H9 (cell line): ENCODE measurements at regions not wholly inside any gene's neighbourhood (a gene's known extent, or its start where the extent isn't known, plus 50 kb on each side); places are given as distances from the start of the nearest gene placed in this dataset.

Experiments used
- DNase-seq: peaks from one replicate; pipeline ENCODE4 v3.0.0-alpha.2; 2017
- H2AFZ ChIP-seq: one replicate; pipeline ENCODE4 v1.6.1; 2013; ENCODE audit warnings: mild to moderate bottlenecking, low read length, control low read depth, moderate library complexity
- H2AK5ac ChIP-seq: 2 replicates; pipeline ENCODE4 v1.6.1; 2013; ENCODE audit warnings: low read length, control low read depth, mixed read lengths; ENCODE audit not compliant: insufficient read length
- H2BK120ac ChIP-seq: one replicate; pipeline ENCODE4 v1.6.1; 2013; ENCODE audit warnings: low read depth, mild to moderate bottlenecking, low read length, control low read depth, inconsistent platforms; ENCODE audit not compliant: poor library complexity, severe bottlenecking
- H2BK12ac ChIP-seq: 2 replicates; pipeline ENCODE4 v1.6.1; 2013; ENCODE audit warnings: low read length, control low read depth, mixed read lengths, low read depth; ENCODE audit not compliant: insufficient read length
- H2BK15ac ChIP-seq: 2 replicates; pipeline ENCODE4 v1.6.1; 2013; ENCODE audit warnings: low read depth, low read length, control low read depth
- H2BK20ac ChIP-seq: one replicate; pipeline ENCODE4 v1.6.1; 2013; ENCODE audit warnings: low read depth, mild to moderate bottlenecking, low read length, control low read depth, inconsistent platforms; ENCODE audit not compliant: poor library complexity, severe bottlenecking
- H2BK5ac ChIP-seq: 2 replicates; pipeline ENCODE4 v1.6.1; 2013; ENCODE audit warnings: low read length, control low read depth, mixed read lengths; ENCODE audit not compliant: insufficient read length
- H3K14ac ChIP-seq: 2 replicates; pipeline ENCODE4 v1.6.1; 2013; ENCODE audit warnings: low read length, control low read depth; ENCODE audit not compliant: insufficient read depth
- H3K18ac ChIP-seq: 2 replicates; pipeline ENCODE4 v1.6.1; 2013; ENCODE audit warnings: low read depth, mild to moderate bottlenecking, mixed read lengths, low read length, control low read depth; ENCODE audit not compliant: insufficient read length
- H3K23ac ChIP-seq: 2 replicates; pipeline ENCODE4 v1.6.1; 2013; ENCODE audit warnings: low read length, control low read depth, mixed read lengths, low read depth; ENCODE audit not compliant: insufficient read length
- H3K23me2 ChIP-seq: 2 replicates; pipeline ENCODE4 v1.6.1; 2013; ENCODE audit warnings: low read depth, mild to moderate bottlenecking, mixed read lengths, low read length, control low read depth; ENCODE audit not compliant: insufficient read length, poor library complexity, severe bottlenecking
- H3K27ac ChIP-seq: 2 replicates; pipeline ENCODE4 v1.5.1; 2013; ENCODE audit warnings: low read length, control low read depth, mixed read lengths, low read depth; ENCODE audit not compliant: insufficient read length
- H3K27me3 ChIP-seq: 2 replicates; pipeline ENCODE4 v1.6.1; 2013; ENCODE audit warnings: low read length, control low read depth, inconsistent platforms; ENCODE audit not compliant: insufficient read depth
- H3K4ac ChIP-seq: 2 replicates; pipeline ENCODE4 v1.6.1; 2013; ENCODE audit warnings: low read depth, mild to moderate bottlenecking, control low read depth, inconsistent platforms, low read length, moderate library complexity
- H3K4me1 ChIP-seq: 2 replicates; pipeline ENCODE4 v1.6.1; 2013; ENCODE audit warnings: low read length, control low read depth, inconsistent platforms; ENCODE audit not compliant: insufficient read depth
- H3K4me2 ChIP-seq: 2 replicates; pipeline ENCODE4 v1.6.1; 2013; ENCODE audit warnings: low read length, control low read depth, mixed read lengths; ENCODE audit not compliant: insufficient read length, insufficient read depth
- H3K56ac ChIP-seq: 2 replicates; pipeline ENCODE4 v1.6.1; 2013; ENCODE audit warnings: low read depth, mild to moderate bottlenecking, mixed read lengths, low read length, control low read depth; ENCODE audit not compliant: insufficient read length
- H3K79me1 ChIP-seq: 2 replicates; pipeline ENCODE4 v1.6.1; 2013; ENCODE audit warnings: low read depth, mild to moderate bottlenecking, moderate library complexity, low read length, control low read depth, inconsistent platforms; ENCODE audit not compliant: insufficient read depth, poor library complexity, severe bottlenecking
- H3K79me2 ChIP-seq: 2 replicates; pipeline ENCODE4 v1.6.1; 2013; ENCODE audit warnings: low read length, control low read depth, inconsistent platforms; ENCODE audit not compliant: insufficient read depth
- H3K9ac ChIP-seq: 2 replicates; pipeline ENCODE4 v1.6.1; 2013; ENCODE audit warnings: low read length, control low read depth, mixed read lengths; ENCODE audit not compliant: insufficient read length; ENCODE audit errors: extremely low read depth
- H3K9me3 ChIP-seq: one replicate; pipeline ENCODE4 v1.6.1; 2013; ENCODE audit warnings: low read depth, low read length, inconsistent platforms; ENCODE audit not compliant: control insufficient read depth
- H3T11ph ChIP-seq: one replicate; pipeline ENCODE4 v1.6.1; 2013; ENCODE audit warnings: mild to moderate bottlenecking, low read length, control low read depth, inconsistent platforms
- H4K20me1 ChIP-seq: one replicate; pipeline ENCODE4 v1.6.1; 2013; ENCODE audit not compliant: control insufficient read depth, insufficient read length, insufficient read depth
- H4K5ac ChIP-seq: 2 replicates; pipeline ENCODE4 v1.6.1; 2013; ENCODE audit warnings: low read depth, mild to moderate bottlenecking, mixed read lengths, low read length, control low read depth; ENCODE audit not compliant: insufficient read length
- H4K8ac ChIP-seq: replicated peaks from 2 replicates; pipeline ENCODE4 v1.6.1; 2013; ENCODE audit warnings: low read length, control low read depth, mixed read lengths, low read depth; ENCODE audit not compliant: insufficient read length
- H4K91ac ChIP-seq: 2 replicates; pipeline ENCODE4 v1.6.1; 2013; ENCODE audit warnings: low read depth, mild to moderate bottlenecking, moderate library complexity, mixed read lengths, low read length, control low read depth; ENCODE audit not compliant: insufficient read length
- H3K27ac Mint-ChIP-seq, 3 experiments: 2 replicates in 2 of 3; 3 replicates in 1 of 3; pipeline ENCODE4 v1.8.0; 2020 to 2021; ENCODE audit warnings: mixed read lengths in 3 of 3, mild to moderate bottlenecking in 1 of 3, moderate library complexity in 1 of 3
- H3K27me3 Mint-ChIP-seq: 2 replicates; pipeline ENCODE4 v1.8.0; 2021; ENCODE audit warnings: low read depth, mild to moderate bottlenecking, moderate library complexity, mixed read lengths
- H3K36me3 Mint-ChIP-seq, 3 experiments: 2 replicates in 2 of 3; 3 replicates in 1 of 3; pipeline ENCODE4 v1.8.0; 2020 to 2021; ENCODE audit warnings: low read depth in 3 of 3, mixed read lengths in 3 of 3; ENCODE audit not compliant: insufficient read depth in 1 of 3
- H3K4me1 Mint-ChIP-seq, 2 experiments: 2 replicates each; pipeline ENCODE4 v1.8.0; 2020; ENCODE audit warnings: mixed read lengths in 2 of 2
- H3K4me3 Mint-ChIP-seq, 2 experiments: 2 replicates in 1 of 2; 3 replicates in 1 of 2; pipeline ENCODE4 v1.8.0; 2020 to 2021; ENCODE audit warnings: mild to moderate bottlenecking in 2 of 2, mixed read lengths in 2 of 2, moderate library complexity in 1 of 2
- H3K9me3 Mint-ChIP-seq, 2 experiments: 2 replicates in 1 of 2; 3 replicates in 1 of 2; pipeline ENCODE4 v1.8.0; 2020; ENCODE audit warnings: mild to moderate bottlenecking in 2 of 2, mixed read lengths in 2 of 2, moderate library complexity in 1 of 2
- WGBS: extraction: QIAGEN DNeasy Blood & Tissue Kit; methylation state at CpG from one replicate; pipeline ENCODE4 v1.1.7; 2013; ENCODE audit warnings: missing lambda C conversion rate, low lambda C conversion rate, mixed read lengths; ENCODE audit not compliant: insufficient read length; ENCODE audit errors: extremely low coverage; 5-methylcytosine and 5-hydroxymethylcytosine counted together
- TF ChIP-seq, protein P1 (sequence below): fragments of 200-600 bp; sonication (generic); conservative IDR thresholded peaks from 3 replicates; pipeline ENCODE4 v1.8.0; 2021; ENCODE audit warnings: antibody characterized with exemption, mild to moderate bottlenecking

DNA sequence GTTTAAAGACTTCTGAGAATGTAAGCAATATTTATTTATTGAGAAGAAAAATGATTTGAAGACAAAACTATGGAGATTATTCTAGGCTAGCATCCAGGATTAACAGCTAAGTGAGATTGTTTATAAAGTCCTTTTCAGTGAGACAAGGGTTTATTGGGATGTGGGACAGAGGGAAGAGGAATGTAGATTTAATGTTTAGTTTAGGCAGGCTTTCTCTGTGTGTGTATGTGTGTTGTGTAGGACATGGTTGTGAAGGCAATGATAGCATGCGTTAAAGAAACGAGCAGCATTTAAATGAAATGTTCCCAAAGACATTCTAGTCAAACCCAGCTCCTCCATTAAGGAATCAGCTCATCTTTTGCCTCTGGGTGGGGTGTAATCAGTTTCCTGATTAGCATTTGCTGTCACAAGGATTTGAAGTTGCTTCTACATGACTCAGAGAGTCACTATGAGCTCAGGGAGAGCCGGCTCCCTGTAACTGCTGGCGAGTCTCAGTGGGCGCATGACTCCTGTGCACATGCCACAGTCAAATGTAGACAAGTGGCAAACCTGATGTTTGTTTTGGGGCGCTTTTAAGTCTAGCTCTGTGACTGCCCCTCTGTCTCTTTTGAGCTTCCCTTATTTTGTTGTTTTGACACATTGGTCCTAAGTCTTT is 442.2 kb upstream of the CELF4 start:
- Histone ChIP-seq H3K4me1 (no peaks in the 10 kb centered on the region), H4K8ac (no peak overlapping the region), H3K23ac (no peak overlapping the region), H3K4ac (no peak overlapping the region), H3K14ac (no peak overlapping the region), H4K5ac (no peak overlapping the region), H2AFZ (no peak overlapping the region), H2BK12ac (no peak overlapping the region), H3K56ac (no peak overlapping the region), H2AK5ac (no peak overlapping the region), H4K91ac (no peak overlapping the region), H3K4me2 (no peak overlapping the region), H4K20me1 (no peaks in the 10 kb centered on the region), H3T11ph (no peak overlapping the region), H3K79me1 (no peaks in the 10 kb centered on the region), H2BK120ac (no peak overlapping the region), H2BK5ac (no peak overlapping the region), H3K79me2 (no peaks in the 10 kb centered on the region), H3K23me2 (no peaks in the 10 kb centered on the region), H3K27ac (no peak overlapping the region), H3K9ac (no peak overlapping the region), H3K27me3 (no peaks in the 10 kb centered on the region), H3K9me3 (no peaks in the 10 kb centered on the region), H3K18ac (no peak overlapping the region), H2BK20ac (no peak overlapping the region), H2BK15ac (no peak overlapping the region)
- Mint-ChIP-seq H3K9me3 (peaks cover 0 to 5% of the 10 kb centered on the region in 2 experiments; a peak in 3 of 5 replicates), H3K27me3 (no peaks in the 10 kb centered on the region; the same call in 1 of the 2 replicates), H3K27ac (no peak overlapping the region), H3K36me3 (no peaks in the 10 kb centered on the region; a peak in 2 of 7 replicates), H3K4me1 (peaks cover 16 to 18% of the 10 kb centered on the region in 2 experiments), H3K4me3 (no peak overlapping the region)
- no peak for DNase-seq
- WGBS, result no CpG with 5 or more reads among the region's 6 CpGs
- TF ChIP-seq, protein P1, sequence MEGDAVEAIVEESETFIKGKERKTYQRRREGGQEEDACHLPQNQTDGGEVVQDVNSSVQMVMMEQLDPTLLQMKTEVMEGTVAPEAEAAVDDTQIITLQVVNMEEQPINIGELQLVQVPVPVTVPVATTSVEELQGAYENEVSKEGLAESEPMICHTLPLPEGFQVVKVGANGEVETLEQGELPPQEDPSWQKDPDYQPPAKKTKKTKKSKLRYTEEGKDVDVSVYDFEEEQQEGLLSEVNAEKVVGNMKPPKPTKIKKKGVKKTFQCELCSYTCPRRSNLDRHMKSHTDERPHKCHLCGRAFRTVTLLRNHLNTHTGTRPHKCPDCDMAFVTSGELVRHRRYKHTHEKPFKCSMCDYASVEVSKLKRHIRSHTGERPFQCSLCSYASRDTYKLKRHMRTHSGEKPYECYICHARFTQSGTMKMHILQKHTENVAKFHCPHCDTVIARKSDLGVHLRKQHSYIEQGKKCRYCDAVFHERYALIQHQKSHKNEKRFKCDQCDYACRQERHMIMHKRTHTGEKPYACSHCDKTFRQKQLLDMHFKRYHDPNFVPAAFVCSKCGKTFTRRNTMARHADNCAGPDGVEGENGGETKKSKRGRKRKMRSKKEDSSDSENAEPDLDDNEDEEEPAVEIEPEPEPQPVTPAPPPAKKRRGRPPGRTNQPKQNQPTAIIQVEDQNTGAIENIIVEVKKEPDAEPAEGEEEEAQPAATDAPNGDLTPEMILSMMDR, result no peak
